ENCODE measurements at regions not wholly inside any gene's neighbourhood (a gene's known extent, or its start where the extent isn't known, plus 50 kb on each side); places are given as distances from the start of the nearest gene placed in this dataset.
A peak's percentile ranks its signal among the peaks of the same experiment; 100 is the strongest.

- no peaks in the 10 kb centered on the region for H3K36me3 ChIP-seq (ENCODE audit: control insufficient read depth, insufficient read depth, low read length)
- intact Hi-C loops (cut with micrococcal nuclease; ENCODE audit: unreplicated experiment) (no loop called here), in situ Hi-C loops (cut with HindIII; ENCODE audit: low pct_unique_long_range_greater_than_20kb, low sequenced_read_pairs) (no loop called here)
- ATAC-seq (no peak), DNase-seq (ENCODE audit: low read depth, low spot score) (no peak)
- TF ChIP-seq, protein P1, sequence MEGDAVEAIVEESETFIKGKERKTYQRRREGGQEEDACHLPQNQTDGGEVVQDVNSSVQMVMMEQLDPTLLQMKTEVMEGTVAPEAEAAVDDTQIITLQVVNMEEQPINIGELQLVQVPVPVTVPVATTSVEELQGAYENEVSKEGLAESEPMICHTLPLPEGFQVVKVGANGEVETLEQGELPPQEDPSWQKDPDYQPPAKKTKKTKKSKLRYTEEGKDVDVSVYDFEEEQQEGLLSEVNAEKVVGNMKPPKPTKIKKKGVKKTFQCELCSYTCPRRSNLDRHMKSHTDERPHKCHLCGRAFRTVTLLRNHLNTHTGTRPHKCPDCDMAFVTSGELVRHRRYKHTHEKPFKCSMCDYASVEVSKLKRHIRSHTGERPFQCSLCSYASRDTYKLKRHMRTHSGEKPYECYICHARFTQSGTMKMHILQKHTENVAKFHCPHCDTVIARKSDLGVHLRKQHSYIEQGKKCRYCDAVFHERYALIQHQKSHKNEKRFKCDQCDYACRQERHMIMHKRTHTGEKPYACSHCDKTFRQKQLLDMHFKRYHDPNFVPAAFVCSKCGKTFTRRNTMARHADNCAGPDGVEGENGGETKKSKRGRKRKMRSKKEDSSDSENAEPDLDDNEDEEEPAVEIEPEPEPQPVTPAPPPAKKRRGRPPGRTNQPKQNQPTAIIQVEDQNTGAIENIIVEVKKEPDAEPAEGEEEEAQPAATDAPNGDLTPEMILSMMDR (IDR thresholded peaks at IDR 0.05), result peak; percentile 9; the same call in 1 of the 2 replicates
- no peak for TF ChIP-seq SIN3A (IDR thresholded peaks at IDR 0.05; ENCODE audit: borderline replicate concordance, insufficient read depth, low read depth, low read length)
- H3K4me1 ChIP-seq (ENCODE audit: control insufficient read depth, insufficient read depth, low read length), result no peaks in the 10 kb centered on the region
- ChIA-PET CTCF (no interaction called here), POLR2A (no interaction called here)
- no peaks in the 10 kb centered on the region for H3K27me3 ChIP-seq (ENCODE audit: control insufficient read depth, insufficient read depth, low read length)
- H3K9me3 ChIP-seq (ENCODE audit: control insufficient read depth, insufficient read depth, low read depth, low read length), result no peaks in the 10 kb centered on the region
- H3K4me3 ChIP-seq (ENCODE audit: low read depth in 2 of 2, low read length in 2 of 2), result no peak overlapping the region
- no peak overlapping the region for H3K27ac ChIP-seq (ENCODE audit: low read length)
- no TSS peak for BruUV-seq (replicated peaks)
Observed at GRCh38 chr12:91910871-91911388, 234.7 kb downstream of the BTG1 start.

GRCh38 chr12:91902860-91903683 is 242.6 kb downstream of the BTG1 start:
- ATAC-seq, result no peak
- in situ Hi-C loops (cut with HindIII; ENCODE audit: low pct_unique_long_range_greater_than_20kb, low sequenced_read_pairs) (no loop called here), intact Hi-C loops (cut with micrococcal nuclease; ENCODE audit: unreplicated experiment) (no loop called here)
- ChIA-PET POLR2A (no interaction called here), CTCF (no interaction called here)
- Histone ChIP-seq H3K27ac (ENCODE audit: low read length) (no peak overlapping the region), H3K9me3 (ENCODE audit: control insufficient read depth, insufficient read depth, low read depth, low read length) (no peaks in the 10 kb centered on the region), H3K27me3 (ENCODE audit: control insufficient read depth, insufficient read depth, low read length) (no peaks in the 10 kb centered on the region), H3K4me3 (ENCODE audit: low read depth in 2 of 2, low read length in 2 of 2) (no peak overlapping the region), H3K36me3 (ENCODE audit: control insufficient read depth, insufficient read depth, low read length) (no peaks in the 10 kb centered on the region), H3K4me1 (ENCODE audit: control insufficient read depth, insufficient read depth, low read length) (no peaks in the 10 kb centered on the region)
- no peak for DNase-seq (ENCODE audit: low read depth, low spot score)
- BruUV-seq (replicated peaks), result no TSS peak
- no peak for TF ChIP-seq TCF7L2 (IDR thresholded peaks at IDR 0.05; ENCODE audit: low read depth, low read length)

DNA sequence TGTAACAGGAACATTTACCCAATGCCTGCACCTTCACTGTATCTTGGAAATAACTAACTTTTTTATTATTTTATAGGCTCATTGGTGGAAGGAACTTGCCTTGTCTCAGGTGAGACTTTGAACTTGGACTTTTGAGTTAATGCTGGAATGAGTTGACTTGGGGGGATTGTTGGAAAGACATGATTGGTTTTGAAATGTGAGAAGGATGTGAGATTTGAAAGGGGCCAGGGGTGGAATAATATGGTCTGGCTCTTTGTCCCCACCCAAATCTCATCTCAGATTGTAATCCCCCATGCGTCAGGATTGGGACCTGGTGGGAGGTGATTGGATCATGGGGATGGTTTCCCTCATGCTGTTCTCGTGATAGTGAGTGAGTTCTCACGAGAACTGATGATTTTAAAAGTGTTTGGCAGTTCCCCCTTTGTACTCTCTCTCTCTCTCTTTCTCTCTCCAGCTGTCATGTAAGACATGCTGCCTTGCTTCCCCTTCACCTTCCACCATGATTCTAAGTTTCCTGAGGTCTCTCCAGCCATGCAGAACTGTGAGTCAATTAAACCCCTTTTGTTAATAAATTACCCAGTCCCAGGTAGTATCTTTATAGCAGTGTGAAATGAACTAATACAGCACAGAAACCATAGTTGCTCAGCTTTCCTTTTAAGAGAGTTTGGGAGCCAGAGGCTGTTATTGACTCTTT is 244.1 kb downstream of the BTG1 start:
- Histone ChIP-seq H3K27ac (ENCODE audit: low read length) (no peak overlapping the region), H3K27me3 (ENCODE audit: control insufficient read depth, insufficient read depth, low read length) (no peaks in the 10 kb centered on the region), H3K9me3 (ENCODE audit: control insufficient read depth, insufficient read depth, low read depth, low read length) (no peaks in the 10 kb centered on the region), H3K36me3 (ENCODE audit: control insufficient read depth, insufficient read depth, low read length) (no peaks in the 10 kb centered on the region), H3K4me3 (ENCODE audit: low read depth in 2 of 2, low read length in 2 of 2) (no peak overlapping the region), H3K4me1 (ENCODE audit: control insufficient read depth, insufficient read depth, low read length) (no peaks in the 10 kb centered on the region)
- CTCF ChIA-PET, result no interaction called here
- TF ChIP-seq, protein P2, sequence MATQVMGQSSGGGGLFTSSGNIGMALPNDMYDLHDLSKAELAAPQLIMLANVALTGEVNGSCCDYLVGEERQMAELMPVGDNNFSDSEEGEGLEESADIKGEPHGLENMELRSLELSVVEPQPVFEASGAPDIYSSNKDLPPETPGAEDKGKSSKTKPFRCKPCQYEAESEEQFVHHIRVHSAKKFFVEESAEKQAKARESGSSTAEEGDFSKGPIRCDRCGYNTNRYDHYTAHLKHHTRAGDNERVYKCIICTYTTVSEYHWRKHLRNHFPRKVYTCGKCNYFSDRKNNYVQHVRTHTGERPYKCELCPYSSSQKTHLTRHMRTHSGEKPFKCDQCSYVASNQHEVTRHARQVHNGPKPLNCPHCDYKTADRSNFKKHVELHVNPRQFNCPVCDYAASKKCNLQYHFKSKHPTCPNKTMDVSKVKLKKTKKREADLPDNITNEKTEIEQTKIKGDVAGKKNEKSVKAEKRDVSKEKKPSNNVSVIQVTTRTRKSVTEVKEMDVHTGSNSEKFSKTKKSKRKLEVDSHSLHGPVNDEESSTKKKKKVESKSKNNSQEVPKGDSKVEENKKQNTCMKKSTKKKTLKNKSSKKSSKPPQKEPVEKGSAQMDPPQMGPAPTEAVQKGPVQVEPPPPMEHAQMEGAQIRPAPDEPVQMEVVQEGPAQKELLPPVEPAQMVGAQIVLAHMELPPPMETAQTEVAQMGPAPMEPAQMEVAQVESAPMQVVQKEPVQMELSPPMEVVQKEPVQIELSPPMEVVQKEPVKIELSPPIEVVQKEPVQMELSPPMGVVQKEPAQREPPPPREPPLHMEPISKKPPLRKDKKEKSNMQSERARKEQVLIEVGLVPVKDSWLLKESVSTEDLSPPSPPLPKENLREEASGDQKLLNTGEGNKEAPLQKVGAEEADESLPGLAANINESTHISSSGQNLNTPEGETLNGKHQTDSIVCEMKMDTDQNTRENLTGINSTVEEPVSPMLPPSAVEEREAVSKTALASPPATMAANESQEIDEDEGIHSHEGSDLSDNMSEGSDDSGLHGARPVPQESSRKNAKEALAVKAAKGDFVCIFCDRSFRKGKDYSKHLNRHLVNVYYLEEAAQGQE (IDR thresholded peaks at IDR 0.05; ENCODE audit: insufficient read depth in 1 of 2, low read depth in 2 of 2, low read length in 1 of 2), result no peak
- TF ChIP-seq, protein P1 (IDR thresholded peaks at IDR 0.05), result no peak
- TF ChIP-seq POLR2AphosphoS5 (IDR thresholded peaks at IDR 0.05; ENCODE audit: low read depth, low read length), result no peak
- no peak for TF ChIP-seq TCF7L2 (IDR thresholded peaks at IDR 0.05; ENCODE audit: low read depth, low read length)
- no peak for TF ChIP-seq SIN3A (IDR thresholded peaks at IDR 0.05; ENCODE audit: borderline replicate concordance, insufficient read depth, low read depth, low read length)
- intact Hi-C loops (cut with micrococcal nuclease; ENCODE audit: unreplicated experiment) (no loop called here), in situ Hi-C loops (cut with HindIII; ENCODE audit: low pct_unique_long_range_greater_than_20kb, low sequenced_read_pairs) (no loop called here)
- no TSS peak for BruUV-seq (replicated peaks)
- POLR2A ChIA-PET, result no interaction called here
- DNase-seq (ENCODE audit: low read depth, low spot score), result no peak
- ATAC-seq, result no peak
